ENCODE measurements at regions not wholly inside any gene's neighbourhood (a gene's known extent, or its start where the extent isn't known, plus 50 kb on each side); places are given as distances from the start of the nearest gene placed in this dataset.
"Not testable (repeated sequence)": the region's sequence is repeated elsewhere in the genome, so short reads cannot be mapped to it uniquely, and the experiment has no call there.

DNA sequence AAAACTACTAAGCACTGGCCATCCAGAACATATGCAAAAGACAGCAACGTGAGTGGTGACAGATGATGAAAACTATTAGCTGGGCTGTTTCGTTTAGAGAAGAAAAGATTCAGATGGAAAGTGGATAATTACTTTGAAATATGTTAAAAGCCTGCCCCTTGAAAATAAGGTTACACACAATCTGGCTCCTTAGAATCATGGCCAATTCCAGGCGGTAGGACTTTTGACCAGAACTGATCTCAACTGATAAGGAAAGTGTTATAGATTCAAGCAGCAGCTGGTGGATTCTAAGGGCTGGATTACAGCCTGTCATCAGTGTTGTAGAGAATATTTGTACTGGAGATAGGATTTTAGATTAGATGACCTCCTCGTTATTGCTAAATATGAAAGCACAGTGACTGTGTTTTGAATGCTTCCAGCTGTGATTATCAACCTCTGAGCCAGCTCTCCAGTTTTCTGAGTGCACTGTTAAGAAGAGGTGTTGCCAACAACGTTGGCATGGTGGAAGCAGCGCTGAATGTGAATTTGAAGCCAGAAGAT, 75.1 kb downstream of the KBTBD2 start:
- FAIRE-seq; DNase-seq (ENCODE audit: insufficient read length, low spot score): not testable (repeated sequence)

DNA sequence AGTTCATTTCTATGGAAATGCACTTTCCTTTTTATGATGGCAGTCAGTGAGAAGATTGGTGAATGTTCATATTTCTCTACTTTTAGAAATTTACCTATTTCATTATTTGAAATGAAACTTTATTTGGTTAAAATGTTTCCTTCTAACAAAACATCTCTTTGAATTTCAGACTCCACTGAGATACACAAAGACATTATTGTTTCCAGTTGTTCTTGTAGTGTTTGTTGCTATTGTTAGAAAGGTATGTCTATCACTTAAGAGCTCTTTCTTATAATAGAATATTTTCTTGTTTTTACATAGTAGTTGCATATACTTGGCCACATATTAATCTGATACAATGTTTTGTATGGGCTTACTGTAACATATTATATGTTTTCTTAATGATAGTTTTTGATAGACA, 76.8 kb downstream of the KBTBD2 start:
- DNase-seq (ENCODE audit: insufficient read length, low spot score); FAIRE-seq: not testable (repeated sequence)

DNA sequence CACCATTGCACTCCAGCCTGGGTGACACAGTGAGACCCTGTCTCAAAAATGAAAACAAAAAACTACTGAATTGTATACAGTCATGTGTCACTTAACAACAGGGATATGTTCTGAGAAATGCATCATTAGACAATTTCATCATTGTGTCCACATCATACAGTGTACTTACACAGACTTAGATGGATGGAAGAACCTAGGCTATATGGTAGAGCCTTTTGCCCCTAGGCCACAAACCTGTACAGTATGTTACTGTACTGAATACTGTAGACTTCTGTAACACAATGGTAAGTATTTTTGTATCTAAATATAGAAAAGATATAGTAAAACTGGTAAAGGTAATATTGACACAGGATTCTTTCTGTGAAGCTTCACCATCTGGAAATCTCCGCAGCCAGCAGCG, 81.7 kb downstream of the KBTBD2 start:
- DNase-seq (ENCODE audit: insufficient read length, low spot score) (no peak), FAIRE-seq (no peak)
- TF ChIP-seq, protein P1, sequence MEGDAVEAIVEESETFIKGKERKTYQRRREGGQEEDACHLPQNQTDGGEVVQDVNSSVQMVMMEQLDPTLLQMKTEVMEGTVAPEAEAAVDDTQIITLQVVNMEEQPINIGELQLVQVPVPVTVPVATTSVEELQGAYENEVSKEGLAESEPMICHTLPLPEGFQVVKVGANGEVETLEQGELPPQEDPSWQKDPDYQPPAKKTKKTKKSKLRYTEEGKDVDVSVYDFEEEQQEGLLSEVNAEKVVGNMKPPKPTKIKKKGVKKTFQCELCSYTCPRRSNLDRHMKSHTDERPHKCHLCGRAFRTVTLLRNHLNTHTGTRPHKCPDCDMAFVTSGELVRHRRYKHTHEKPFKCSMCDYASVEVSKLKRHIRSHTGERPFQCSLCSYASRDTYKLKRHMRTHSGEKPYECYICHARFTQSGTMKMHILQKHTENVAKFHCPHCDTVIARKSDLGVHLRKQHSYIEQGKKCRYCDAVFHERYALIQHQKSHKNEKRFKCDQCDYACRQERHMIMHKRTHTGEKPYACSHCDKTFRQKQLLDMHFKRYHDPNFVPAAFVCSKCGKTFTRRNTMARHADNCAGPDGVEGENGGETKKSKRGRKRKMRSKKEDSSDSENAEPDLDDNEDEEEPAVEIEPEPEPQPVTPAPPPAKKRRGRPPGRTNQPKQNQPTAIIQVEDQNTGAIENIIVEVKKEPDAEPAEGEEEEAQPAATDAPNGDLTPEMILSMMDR (IDR thresholded peaks at IDR 0.05; ENCODE audit: insufficient read depth, missing control alignments): no peak

DNA sequence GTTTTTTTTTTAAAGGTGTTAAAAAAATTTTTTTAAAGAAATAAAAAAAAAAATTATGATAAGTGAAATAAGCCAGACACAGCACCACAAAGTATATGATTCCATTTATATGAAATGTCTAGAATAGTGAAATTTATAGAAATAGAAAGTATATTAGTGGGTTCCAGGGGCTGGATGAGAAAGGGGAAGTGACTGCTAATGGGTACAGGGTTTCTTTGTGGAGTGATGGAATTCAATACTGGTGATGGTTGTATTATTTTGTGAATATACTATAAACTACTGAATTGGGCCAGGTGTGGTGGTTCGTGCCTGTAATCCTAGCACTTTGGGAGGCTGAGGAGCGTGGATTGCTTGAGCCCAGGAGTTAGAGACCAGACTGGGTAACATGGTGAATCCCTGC, 82.2 kb downstream of the KBTBD2 start:
- DNase-seq (ENCODE audit: insufficient read length, low spot score) (no peak), FAIRE-seq (no peak)
- TF ChIP-seq, protein P1 (IDR thresholded peaks at IDR 0.05; ENCODE audit: insufficient read depth, missing control alignments): no peak

DNA sequence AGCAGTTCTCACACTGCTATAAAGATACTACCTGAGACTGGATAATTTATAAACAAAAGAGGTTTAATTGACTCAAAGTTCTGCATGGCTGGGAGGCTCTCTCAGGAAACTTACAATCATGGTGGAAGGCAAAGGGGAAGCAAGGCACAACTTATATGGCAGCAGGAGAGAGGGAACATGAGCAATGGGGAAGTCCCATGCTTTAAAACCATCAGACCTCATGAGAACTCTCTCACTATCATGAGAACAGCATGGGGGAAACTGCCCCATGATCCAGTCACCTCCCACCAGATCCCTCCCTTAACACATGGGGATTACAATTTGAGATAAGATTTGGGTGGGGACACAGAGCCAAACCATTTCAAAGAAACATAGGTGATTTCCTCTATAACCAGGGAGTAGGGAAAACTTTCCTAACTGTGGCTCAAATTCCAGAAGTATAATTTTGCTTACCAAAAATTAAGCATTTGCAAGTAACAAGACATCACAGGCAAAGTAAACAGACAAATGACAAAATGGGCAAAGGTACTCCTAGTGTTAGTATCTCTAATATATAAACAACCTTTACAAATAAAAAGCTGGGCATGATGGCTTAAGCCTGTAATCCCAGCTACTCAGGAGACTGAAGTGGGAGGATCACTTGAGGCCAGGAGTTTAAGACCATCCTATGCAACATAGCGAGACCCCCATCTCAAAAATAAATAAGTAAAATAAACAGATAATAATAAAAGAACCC, 88.0 kb downstream of the KBTBD2 start:
- DNase-seq (ENCODE audit: insufficient read length, low spot score) (no peak), FAIRE-seq (no peak)
- TF ChIP-seq, protein P1 (IDR thresholded peaks at IDR 0.05; ENCODE audit: insufficient read depth, missing control alignments): no peak

DNA sequence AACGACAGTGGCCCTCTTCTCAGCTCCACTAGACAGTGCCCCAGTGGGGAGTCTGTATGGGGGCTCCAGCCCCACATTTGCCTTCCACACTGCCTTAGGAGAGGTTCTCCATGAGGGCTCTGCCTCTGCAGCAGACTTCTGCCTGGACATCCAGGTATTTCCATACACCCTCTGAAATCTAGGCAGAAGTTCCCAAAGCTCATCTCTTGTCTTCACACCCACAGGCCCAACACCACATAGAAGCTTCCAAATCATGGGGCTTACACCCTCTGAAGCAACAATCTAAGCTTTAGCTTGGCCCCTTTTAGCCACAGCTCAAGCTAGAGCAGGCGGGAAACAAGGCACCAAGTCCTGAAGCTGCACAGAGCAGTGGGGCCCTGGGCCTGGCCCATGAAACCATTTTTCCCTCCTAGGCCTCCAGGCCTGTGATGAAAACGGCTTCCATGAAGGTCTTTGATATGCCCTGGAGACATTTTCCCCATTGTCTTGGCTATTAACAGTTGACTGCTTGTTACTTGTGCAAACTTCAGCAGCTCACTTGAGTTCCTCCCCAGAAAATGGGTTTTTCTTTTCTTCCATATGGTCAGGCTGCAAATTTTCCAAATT, 89.2 kb downstream of the KBTBD2 start:
- TF ChIP-seq, protein P1 (IDR thresholded peaks at IDR 0.05; ENCODE audit: insufficient read depth, missing control alignments): no peak
- FAIRE-seq (no peak), DNase-seq (ENCODE audit: insufficient read length, low spot score) (no peak)

DNA sequence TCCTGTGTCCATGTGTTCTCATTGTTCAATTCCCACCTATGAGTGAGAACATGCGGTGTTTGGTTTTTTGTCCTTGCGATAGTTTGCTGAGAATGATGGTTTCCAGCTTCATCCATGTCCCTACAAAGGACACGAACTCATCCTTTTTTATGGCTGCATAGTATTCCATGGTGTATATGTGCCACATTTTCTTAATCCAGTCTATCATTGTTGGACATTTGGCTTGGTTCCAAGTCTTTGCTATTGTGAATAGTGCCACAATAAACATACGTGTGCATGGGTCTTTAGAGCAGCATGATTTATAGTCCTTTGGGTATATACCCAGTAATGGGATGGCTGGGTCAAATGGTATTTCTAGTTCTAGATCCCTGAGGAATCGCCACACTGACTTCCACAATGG, 98.5 kb downstream of the KBTBD2 start:
- not testable (repeated sequence) for FAIRE-seq; DNase-seq (ENCODE audit: insufficient read length, low spot score)

DNA sequence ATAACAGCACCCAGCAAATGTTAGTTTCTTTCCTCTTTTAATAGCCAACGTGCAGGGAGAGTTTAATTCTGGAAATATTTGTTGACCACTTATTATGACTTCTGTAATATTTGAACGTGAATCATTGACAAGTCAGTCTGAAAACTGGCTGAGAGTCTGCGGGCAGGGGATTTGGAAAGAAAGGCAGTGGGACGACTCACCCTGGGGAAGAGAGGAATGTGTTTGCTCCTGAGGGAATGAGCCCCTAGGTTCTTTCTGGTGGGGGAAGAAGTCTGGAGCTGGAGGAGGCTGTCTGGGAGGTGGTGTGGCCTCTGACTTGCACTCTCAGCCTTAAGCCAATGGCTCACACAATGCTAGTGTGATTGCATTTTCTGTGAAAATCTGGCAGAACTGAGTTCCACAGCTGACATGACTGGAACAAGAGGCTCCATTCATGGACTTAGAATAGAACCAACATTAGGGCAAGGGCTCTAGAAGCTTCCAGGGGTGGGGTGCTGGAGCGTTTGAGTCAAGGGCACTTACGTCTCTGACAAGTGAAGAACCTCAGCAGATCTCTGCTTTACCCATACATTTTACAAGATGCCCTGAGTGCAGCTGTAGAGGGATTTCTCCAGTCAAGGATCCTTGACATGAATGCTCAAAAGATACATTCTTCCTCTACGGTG, 100.7 kb downstream of the KBTBD2 start:
- DNase-seq (ENCODE audit: insufficient read length, low spot score); FAIRE-seq: not testable (repeated sequence)

DNA sequence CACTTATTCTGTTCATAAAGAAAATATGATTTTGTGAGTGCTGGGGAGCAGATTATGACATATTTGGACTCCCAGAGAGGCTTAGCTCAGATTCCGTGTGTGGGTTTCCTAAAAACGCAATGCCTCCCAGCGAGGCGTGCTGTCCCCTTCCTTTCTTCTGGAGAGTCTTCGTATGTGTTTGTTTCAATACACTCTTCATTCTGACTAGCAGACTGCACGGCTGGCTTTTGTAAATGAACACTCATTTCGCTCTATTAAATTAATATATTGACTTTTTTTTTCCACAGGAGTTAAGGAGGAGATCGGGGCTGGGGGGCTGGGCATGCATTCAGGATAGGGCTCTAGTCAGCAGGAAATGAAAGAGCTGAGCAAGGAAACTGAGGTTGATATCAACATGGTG, 102.3 kb downstream of the KBTBD2 start:
- DNase-seq (ENCODE audit: insufficient read length, low spot score); FAIRE-seq: not testable (repeated sequence)

DNA sequence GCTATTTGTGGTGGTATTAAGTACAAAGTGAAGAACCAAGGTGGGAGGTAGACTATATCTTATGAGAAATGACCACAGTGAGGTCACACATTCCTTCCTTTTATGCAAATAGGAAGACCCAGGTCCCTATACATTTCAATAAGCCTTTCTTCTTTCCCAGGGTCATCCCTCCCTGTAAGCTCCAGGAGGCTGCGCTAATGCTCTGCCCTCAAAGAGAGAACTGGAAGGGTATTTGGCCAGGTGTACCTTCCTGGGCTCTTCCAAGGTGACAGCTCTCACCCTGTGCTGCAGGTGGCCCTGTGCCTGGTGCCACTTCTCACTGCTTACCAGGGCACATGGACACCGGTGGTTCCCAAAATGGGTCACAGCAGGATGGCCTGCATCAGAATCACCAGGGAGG, 103.4 kb downstream of the KBTBD2 start:
- DNase-seq (ENCODE audit: insufficient read length, low spot score); FAIRE-seq: not testable (repeated sequence)

DNA sequence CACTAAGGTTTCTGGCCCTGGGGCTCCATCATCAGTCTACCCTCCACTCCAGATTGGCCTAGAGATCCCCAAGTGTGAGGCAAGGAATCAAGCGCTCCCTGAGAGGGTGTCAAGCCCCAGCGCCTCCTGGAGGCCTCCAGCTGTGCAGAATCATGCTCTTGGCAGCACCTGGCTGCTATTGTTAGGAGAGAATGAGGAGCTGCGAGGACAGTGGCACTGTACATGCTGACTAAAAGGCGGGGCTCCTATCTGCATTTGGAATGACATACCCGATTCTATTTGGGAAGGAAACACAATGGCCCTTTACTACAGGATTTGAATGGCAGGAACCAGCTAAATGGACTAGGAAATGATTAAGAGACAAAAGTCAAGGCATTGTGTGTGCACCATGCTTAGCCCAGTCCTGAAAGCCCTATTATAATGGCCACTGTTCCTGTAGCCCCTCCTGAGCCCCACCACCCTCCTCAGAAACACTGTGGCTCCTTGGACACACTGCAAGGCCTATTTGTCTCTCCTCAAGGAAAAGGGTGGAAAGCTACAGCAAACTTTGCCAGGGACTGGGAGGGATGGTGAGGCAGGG, 106.1 kb downstream of the KBTBD2 start:
- DNase-seq (ENCODE audit: insufficient read length, low spot score); FAIRE-seq: not testable (repeated sequence)

DNA sequence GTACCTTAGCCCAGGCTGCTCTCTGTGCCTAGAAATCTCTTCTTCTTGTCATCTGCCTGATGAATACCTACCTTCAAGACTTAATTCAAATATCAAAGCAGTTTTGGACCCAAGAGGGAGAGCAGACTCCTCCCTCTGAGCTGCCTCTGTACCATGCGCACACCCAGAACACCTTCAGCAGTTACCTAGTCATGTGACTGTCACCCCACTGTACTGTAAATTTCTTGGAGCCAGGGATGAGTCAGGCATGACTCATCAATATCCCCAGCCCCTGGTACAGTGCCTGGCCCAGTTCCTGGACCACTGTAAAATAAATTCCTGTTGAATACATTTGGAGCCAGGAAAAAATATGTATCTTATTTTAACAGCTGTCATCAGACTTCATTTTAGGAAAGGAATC, 111.7 kb downstream of the KBTBD2 start:
- DNase-seq (ENCODE audit: insufficient read length, low spot score); FAIRE-seq: not testable (repeated sequence)

Data from D721Med (cell line).